Fibroblast of mammary gland (primary cell): ENCODE measurements at regions not wholly inside any gene's neighbourhood (a gene's known extent, or its start where the extent isn't known, plus 50 kb on each side); places are given as distances from the start of the nearest gene placed in this dataset.
"Not testable (repeated sequence)": the region's sequence is repeated elsewhere in the genome, so short reads cannot be mapped to it uniquely, and the experiment has no call there.

Experiments
- DNase-seq: peaks from one replicate; pipeline ENCODE4 v3.0.0-alpha.2; 2010; ENCODE audit warnings: low read depth
- H3K4me3 ChIP-seq: 2 replicates; pipeline ENCODE4 v1.5.1; 2011; ENCODE audit warnings: low read depth, mild to moderate bottlenecking, low read length, moderate library complexity; ENCODE audit not compliant: control insufficient read depth
- TF ChIP-seq, protein P1 (sequence below): conservative IDR thresholded peaks from 2 replicates; pipeline ENCODE4 v1.5.1; 2011; ENCODE audit warnings: low read depth, low read length, inconsistent platforms; ENCODE audit not compliant: control insufficient read depth, insufficient read depth

DNA sequence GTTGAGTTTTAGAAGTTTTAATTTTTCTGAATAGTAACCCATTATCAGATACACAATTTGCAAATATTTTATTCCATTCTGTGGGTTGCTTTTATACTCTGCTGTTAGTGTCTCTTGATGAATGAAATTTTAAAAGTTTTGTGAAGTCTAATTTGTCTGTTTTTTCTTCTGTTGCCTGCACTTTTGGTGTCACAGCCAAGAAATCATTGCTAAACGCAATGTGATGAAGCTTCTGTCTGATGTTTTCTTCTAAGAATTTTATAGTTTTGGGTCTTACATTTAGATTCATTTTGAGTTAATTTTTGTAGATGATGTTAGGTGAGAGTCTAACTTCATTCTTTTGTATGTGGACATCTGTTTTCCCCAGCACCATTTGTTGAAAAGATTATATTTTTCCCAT is 330.0 kb upstream of the FOXK1 start:
- DNase-seq, result no peak
- H3K4me3 ChIP-seq, result no peak overlapping the region
- TF ChIP-seq, protein P1, sequence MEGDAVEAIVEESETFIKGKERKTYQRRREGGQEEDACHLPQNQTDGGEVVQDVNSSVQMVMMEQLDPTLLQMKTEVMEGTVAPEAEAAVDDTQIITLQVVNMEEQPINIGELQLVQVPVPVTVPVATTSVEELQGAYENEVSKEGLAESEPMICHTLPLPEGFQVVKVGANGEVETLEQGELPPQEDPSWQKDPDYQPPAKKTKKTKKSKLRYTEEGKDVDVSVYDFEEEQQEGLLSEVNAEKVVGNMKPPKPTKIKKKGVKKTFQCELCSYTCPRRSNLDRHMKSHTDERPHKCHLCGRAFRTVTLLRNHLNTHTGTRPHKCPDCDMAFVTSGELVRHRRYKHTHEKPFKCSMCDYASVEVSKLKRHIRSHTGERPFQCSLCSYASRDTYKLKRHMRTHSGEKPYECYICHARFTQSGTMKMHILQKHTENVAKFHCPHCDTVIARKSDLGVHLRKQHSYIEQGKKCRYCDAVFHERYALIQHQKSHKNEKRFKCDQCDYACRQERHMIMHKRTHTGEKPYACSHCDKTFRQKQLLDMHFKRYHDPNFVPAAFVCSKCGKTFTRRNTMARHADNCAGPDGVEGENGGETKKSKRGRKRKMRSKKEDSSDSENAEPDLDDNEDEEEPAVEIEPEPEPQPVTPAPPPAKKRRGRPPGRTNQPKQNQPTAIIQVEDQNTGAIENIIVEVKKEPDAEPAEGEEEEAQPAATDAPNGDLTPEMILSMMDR, result no peak

DNA sequence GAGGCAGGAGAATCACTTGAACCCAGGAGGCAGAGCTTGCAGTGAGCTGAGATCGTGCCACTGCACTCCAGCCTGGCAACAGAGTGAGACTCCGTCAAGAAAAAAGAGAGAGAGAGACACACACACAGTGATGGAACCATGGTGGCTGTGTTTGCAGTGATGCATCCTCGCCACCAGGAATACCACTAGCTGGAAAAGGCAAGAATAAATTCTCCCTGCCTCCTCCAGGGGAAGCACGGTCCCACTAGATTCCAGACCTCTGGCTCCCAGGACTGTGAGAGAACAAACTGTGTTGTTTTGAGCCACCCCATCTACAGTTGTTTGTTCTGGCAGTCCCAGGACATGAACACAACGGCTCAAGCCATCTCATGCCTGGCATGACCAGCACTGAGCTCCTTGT is 320.3 kb upstream of the FOXK1 start:
- TF ChIP-seq, protein P1, result no peak
- no peak for DNase-seq
- no peak overlapping the region for H3K4me3 ChIP-seq

DNA sequence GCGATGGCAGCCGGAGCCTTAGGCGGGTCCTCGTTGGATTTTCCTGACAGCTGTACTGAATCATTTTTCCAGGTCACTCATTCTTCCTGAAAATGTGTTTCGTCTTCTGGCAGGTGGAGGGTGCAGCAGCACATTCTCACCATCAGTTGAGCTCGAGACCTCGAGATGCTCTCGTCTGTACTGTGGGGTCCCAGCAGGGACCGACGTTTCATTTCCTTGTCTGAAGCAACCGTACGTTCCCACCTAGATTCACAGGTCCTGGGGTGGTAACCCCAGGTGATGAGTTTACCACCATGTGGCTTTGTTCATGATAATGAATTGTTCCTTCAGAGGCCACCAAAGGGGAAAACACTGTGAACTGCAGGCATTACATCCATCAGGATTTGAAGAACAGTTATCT is 298.5 kb upstream of the FOXK1 start:
- TF ChIP-seq, protein P1, result no peak
- DNase-seq, result no peak
- no peak overlapping the region for H3K4me3 ChIP-seq

DNA sequence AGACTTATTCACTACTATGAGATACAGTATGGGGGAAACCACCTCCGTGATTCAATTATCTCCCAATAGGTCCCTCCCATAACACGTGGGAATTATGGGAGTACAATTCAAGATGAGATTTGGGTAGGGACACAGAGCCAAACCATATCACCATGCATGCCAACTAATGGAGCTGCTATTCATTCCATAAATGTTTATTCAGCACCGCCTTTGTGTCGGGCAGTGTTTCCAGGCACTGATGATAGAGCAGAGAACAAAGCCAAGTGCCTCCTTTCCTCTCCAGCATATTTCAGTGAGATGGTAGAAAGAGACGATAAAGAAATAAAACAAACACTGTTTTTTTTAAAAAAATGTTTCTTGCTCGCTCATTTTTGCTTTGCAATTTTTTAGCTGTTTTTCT is 295.9 kb upstream of the FOXK1 start:
- no peak for DNase-seq
- H3K4me3 ChIP-seq, result no peak overlapping the region
- TF ChIP-seq, protein P1, result no peak

DNA sequence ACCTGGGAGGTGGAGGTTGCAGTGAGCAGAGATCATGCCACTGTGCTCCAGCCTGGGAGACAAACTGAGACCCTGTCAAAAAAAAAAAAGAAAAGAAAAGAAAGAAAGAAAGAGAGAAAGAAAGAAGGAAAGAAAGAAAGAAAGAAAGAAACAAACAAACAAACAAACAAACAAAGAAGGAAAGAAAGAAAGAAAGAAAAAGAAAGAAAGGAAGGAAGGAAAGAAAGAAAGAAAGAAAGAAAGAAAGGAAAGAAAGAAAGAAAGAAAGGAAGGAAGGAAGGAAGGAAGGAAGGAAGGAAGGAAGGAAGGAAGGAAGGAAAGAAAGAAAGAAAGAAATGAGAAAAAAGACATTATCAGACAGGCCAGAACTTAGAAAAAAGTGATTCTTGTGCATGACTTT is 291.0 kb upstream of the FOXK1 start:
- H3K4me3 ChIP-seq, DNase-seq: not testable (repeated sequence)

DNA sequence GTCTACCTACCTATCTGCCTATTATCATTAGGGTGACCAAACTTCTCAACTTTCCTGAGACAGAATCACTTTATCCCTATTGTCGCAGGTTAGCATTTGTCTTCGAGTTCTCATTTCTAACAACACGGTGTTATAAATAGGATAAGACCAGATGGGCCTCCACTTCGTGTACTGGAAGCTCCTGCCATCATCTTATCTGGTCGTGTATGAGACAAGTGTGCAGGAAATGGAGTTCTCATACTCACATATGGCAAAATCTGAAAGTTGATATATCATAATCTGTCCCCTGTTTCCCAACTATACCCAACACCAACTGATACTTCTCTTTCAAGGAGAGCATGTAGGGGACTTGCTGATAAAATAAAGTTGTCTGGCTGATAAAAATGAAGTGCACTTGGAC is 287.4 kb upstream of the FOXK1 start:
- H3K4me3 ChIP-seq, result no peak overlapping the region
- TF ChIP-seq, protein P1, result no peak
- no peak for DNase-seq

DNA sequence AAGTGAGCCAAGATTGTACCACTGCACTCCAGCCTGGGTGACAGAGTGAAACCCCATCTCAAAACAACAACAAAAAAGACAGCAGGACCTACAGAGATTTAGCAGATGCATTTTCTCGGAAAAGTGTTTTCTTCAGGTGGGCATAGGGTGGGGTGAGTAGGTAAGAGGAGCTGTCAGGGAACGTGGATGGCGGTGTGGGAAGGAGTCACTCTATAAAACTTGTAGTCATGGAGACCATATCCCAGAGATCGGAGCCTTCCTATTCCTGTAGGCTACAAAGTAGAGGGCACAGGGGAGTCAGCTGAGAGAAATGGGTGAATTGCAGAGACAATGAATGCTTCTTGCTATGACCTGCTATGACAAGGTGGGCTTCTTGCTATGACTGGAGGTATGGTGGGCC is 283.0 kb upstream of the FOXK1 start:
- TF ChIP-seq, protein P1, result no peak
- no peak for DNase-seq
- H3K4me3 ChIP-seq, result no peak overlapping the region
